ENCODE measurements at regions not wholly inside any gene's neighbourhood (a gene's known extent, or its start where the extent isn't known, plus 50 kb on each side); places are given as distances from the start of the nearest gene placed in this dataset.

DNA sequence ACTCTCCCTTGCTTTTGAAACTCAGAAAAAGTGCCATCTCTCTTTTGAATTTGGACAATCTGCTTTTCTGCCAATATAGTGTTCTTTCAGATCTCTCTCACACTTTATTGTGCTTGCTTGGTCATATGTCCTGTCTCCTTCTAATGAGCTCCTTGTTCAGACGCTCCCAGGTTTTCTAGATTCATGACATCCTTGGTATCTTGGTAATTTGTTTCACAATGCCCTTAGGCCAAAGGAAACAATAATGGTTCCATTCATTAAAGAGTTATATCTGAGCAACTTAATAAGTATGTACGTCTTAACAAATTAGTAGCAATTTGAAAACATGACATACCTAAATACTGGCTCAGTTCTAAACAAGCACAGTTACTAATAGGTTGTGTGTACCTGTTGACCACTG is 293.4 kb upstream of the SPTLC3 start:
- Mint-ChIP-seq H3K9me3 (peaks cover 7% of the 10 kb centered on the region), H3K4me3 (no peak overlapping the region), H3K27ac (no peak overlapping the region), H3K27me3 (no peaks in the 10 kb centered on the region), H3K4me1 (ENCODE audit: low read depth in 2 of 2) (no peaks in the 10 kb centered on the region), H3K36me3 (no peaks in the 10 kb centered on the region)
- DNase-seq (ENCODE audit: low spot score) = no peak
- ATAC-seq = no peak

GRCh38 chr20:12715991-12716680 is 292.6 kb upstream of the SPTLC3 start:
- peaks cover 7% of the 10 kb centered on the region for H3K9me3 Mint-ChIP-seq
- no peaks in the 10 kb centered on the region for H3K27me3 Mint-ChIP-seq
- DNase-seq (ENCODE audit: low spot score) (no peak), ATAC-seq (no peak)
- H3K36me3 Mint-ChIP-seq = no peaks in the 10 kb centered on the region
- H3K4me3 Mint-ChIP-seq = no peak overlapping the region
- H3K4me1 Mint-ChIP-seq (ENCODE audit: low read depth in 2 of 2) = no peaks in the 10 kb centered on the region
- no peak overlapping the region for H3K27ac Mint-ChIP-seq

- H3K4me1 Mint-ChIP-seq (ENCODE audit: low read depth in 2 of 2) = no peaks in the 10 kb centered on the region
- no peaks in the 10 kb centered on the region for H3K27me3 Mint-ChIP-seq
- no peak for ATAC-seq
- no peak overlapping the region for H3K27ac Mint-ChIP-seq
- no peaks in the 10 kb centered on the region for H3K36me3 Mint-ChIP-seq
- H3K4me3 Mint-ChIP-seq = no peak overlapping the region
- DNase-seq (ENCODE audit: low spot score) = no peak
- H3K9me3 Mint-ChIP-seq = peaks cover 7% of the 10 kb centered on the region
Observed at GRCh38 chr20:12717061-12717460, 291.7 kb upstream of the SPTLC3 start.

DNA sequence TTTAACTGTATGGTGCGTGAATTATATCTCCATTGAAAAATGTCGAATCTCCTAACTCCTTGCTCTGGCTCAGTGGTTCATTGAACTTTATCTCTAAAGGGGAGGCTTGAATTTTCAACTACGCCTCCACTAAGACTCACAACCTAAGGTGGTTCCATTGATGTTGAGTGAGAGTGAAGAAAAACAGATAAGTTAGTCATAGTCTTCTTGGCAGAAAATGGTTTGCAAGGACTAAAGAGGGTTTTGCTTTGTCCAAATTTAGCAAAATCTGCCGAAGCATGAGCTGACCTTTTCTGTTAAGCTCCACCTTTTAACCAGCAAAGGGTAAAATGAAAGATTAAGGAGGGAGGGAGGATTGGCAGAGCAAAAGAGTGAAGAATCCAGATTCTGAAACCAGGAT is 290.2 kb upstream of the SPTLC3 start:
- H3K9me3 Mint-ChIP-seq = peaks cover 9% of the 10 kb centered on the region
- no peak overlapping the region for H3K4me3 Mint-ChIP-seq
- ATAC-seq (no peak), DNase-seq (ENCODE audit: low spot score) (no peak)
- H3K27ac Mint-ChIP-seq = no peak overlapping the region
- H3K4me1 Mint-ChIP-seq (ENCODE audit: low read depth in 2 of 2) = no peaks in the 10 kb centered on the region
- H3K27me3 Mint-ChIP-seq = no peaks in the 10 kb centered on the region
- no peaks in the 10 kb centered on the region for H3K36me3 Mint-ChIP-seq

DNA sequence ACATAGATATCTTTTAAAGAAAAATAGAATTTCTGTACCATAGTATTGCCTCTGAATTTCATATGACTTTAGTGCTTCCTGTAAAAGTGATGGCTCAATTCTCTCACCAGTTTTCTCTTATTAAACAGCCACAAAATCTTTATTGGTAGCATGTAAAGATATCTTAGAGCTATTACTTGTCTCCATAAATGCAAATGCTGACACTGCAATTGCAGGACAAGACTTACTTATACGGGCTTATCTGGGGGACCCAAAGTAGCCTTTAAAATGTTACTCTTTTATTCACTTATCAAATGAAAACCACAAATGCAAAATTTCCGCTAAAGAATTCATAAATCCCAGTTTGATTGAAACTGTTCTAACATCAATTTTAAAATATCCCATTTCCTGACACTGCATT is 287.1 kb upstream of the SPTLC3 start:
- ATAC-seq (no peak), DNase-seq (ENCODE audit: low spot score) (no peak)
- Mint-ChIP-seq H3K36me3 (no peaks in the 10 kb centered on the region), H3K4me1 (ENCODE audit: low read depth in 2 of 2) (no peaks in the 10 kb centered on the region), H3K4me3 (no peak overlapping the region), H3K27ac (no peak overlapping the region), H3K9me3 (peaks cover 3% of the 10 kb centered on the region), H3K27me3 (no peaks in the 10 kb centered on the region)

DNA sequence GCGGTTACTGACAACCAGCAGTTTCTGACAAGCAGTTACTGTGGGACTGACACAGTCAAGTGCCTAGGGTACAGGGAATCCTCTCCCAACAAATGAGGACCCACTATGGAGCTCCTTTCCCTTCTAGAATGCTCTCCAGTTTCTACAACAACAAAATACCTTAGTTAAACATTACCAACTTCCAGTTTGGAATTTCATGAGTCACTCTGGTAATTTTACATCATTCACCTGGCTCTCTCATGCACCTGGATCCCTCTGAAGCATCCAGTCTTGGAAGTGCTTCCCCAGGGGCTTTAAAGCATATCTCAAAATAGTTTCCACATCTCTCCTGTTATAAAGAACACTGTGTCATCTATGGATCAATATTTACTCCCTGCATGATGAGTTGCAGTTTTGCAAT is 286.7 kb upstream of the SPTLC3 start:
- Mint-ChIP-seq H3K4me1 (ENCODE audit: low read depth in 2 of 2) (no peaks in the 10 kb centered on the region), H3K27ac (no peak overlapping the region), H3K36me3 (no peaks in the 10 kb centered on the region), H3K27me3 (no peaks in the 10 kb centered on the region), H3K4me3 (no peak overlapping the region), H3K9me3 (peaks cover 3% of the 10 kb centered on the region)
- DNase-seq (ENCODE audit: low spot score) (no peak), ATAC-seq (no peak)

DNA sequence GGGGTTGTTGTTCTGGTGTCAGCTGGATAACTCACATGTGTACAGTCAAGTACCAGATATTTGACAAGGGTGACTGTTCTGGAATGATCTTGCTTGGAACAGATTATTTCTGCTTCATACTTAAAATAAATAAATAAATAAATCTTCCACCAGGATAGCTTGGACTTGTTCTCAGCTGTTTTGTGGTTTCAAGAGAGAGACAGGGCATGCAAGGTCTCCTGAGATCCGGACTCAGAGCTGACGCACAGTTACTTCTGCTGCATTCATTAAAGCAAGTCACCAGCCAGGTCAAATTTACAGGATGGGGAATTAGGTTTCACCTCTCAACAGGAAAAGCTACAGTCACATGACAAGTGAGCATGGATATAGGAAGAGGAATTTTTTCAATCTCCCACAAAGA is 285.0 kb upstream of the SPTLC3 start:
- Mint-ChIP-seq H3K27ac (no peak overlapping the region), H3K4me3 (no peak overlapping the region), H3K4me1 (ENCODE audit: low read depth in 2 of 2) (no peaks in the 10 kb centered on the region), H3K9me3 (peaks cover 3% of the 10 kb centered on the region), H3K27me3 (no peaks in the 10 kb centered on the region), H3K36me3 (no peaks in the 10 kb centered on the region)
- DNase-seq (ENCODE audit: low spot score) (no peak), ATAC-seq (no peak)

GRCh38 chr20:12728782-12729181 is 280.0 kb upstream of the SPTLC3 start:
- ATAC-seq (no peak), DNase-seq (ENCODE audit: low spot score) (no peak)
- no peaks in the 10 kb centered on the region for H3K4me1 Mint-ChIP-seq (ENCODE audit: low read depth in 2 of 2)
- no peak overlapping the region for H3K4me3 Mint-ChIP-seq
- no peaks in the 10 kb centered on the region for H3K27me3 Mint-ChIP-seq
- no peaks in the 10 kb centered on the region for H3K36me3 Mint-ChIP-seq
- H3K27ac Mint-ChIP-seq = no peak overlapping the region
- no peaks in the 10 kb centered on the region for H3K9me3 Mint-ChIP-seq

DNA sequence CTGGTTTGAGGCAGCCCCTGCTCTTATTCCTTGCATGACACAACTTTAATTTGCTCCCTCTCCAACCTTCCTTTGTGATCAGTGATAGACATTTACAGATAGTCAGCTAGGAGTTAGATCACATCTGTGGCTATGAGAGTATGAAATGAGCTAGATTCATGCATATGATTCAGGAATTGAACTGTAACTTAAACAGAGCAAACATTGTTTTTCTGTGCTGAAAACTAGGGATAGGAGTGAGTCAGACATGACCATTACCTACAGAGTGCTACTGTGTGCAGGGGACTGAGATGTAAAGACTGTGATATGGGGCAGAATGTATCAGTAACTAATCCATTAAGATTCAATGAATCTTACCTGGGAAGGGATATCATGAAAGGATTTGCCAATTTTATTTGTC is 279.4 kb upstream of the SPTLC3 start:
- no peaks in the 10 kb centered on the region for H3K4me1 Mint-ChIP-seq (ENCODE audit: low read depth in 2 of 2)
- DNase-seq (ENCODE audit: low spot score) (no peak), ATAC-seq (no peak)
- no peaks in the 10 kb centered on the region for H3K27me3 Mint-ChIP-seq
- no peak overlapping the region for H3K4me3 Mint-ChIP-seq
- no peaks in the 10 kb centered on the region for H3K9me3 Mint-ChIP-seq
- no peaks in the 10 kb centered on the region for H3K36me3 Mint-ChIP-seq
- H3K27ac Mint-ChIP-seq = no peak overlapping the region

DNA sequence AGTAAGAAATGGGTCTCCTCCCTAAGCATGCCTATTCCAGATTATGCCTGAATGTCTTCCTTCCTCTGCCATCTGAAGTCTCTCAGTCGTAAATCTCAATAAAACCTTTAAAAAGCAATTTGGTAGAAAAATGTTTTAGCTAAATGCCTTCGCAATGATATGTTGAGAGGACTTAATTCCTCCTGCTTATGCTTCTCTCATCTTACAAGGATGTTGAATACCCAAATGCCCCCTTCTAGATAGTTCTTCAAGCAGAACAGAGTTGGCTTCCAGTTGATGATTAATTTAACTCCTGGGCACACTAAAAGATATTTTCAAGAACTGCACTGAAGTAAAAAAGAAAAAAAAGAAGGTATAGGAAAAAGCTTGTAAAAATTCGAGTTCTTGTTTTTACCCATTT is 275.0 kb upstream of the SPTLC3 start:
- no peaks in the 10 kb centered on the region for H3K4me1 Mint-ChIP-seq (ENCODE audit: low read depth in 2 of 2)
- DNase-seq (ENCODE audit: low spot score) (no peak), ATAC-seq (no peak)
- no peaks in the 10 kb centered on the region for H3K36me3 Mint-ChIP-seq
- H3K9me3 Mint-ChIP-seq = peaks cover 4% of the 10 kb centered on the region
- H3K27ac Mint-ChIP-seq = no peak overlapping the region
- H3K27me3 Mint-ChIP-seq = no peaks in the 10 kb centered on the region
- H3K4me3 Mint-ChIP-seq = no peak overlapping the region

DNA sequence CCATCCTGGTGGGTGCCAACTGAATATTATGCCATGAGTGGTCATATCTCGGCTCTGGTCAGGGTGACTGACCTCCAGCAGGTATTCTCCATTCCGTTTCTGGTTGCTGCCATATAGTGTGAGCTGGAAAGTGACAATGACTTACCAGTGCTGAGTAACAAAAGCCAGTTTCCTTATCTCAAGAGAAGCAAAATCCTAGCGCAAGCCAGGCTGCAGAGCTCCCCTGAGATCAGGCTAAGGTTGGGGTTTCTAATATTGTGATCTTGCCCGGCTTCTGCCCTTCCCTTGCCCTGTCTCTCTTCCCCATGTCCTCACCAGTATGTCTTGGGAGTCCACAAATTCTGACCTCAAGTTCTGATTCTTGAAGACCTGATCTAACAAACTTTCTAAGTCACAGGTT is 271.3 kb upstream of the SPTLC3 start:
- Mint-ChIP-seq H3K9me3 (peaks cover 4% of the 10 kb centered on the region), H3K4me1 (ENCODE audit: low read depth in 2 of 2) (no peaks in the 10 kb centered on the region), H3K36me3 (no peaks in the 10 kb centered on the region), H3K4me3 (no peak overlapping the region), H3K27me3 (no peaks in the 10 kb centered on the region), H3K27ac (no peak overlapping the region)
- no peak for ATAC-seq
- no peak for DNase-seq (ENCODE audit: low spot score)

- no peak for ATAC-seq
- H3K4me3 Mint-ChIP-seq = no peak overlapping the region
- H3K27me3 Mint-ChIP-seq = no peaks in the 10 kb centered on the region
- H3K27ac Mint-ChIP-seq = no peak overlapping the region
- no peaks in the 10 kb centered on the region for H3K4me1 Mint-ChIP-seq (ENCODE audit: low read depth in 2 of 2)
- DNase-seq (ENCODE audit: low spot score) = no peak
- peaks cover 4% of the 10 kb centered on the region for H3K9me3 Mint-ChIP-seq
- H3K36me3 Mint-ChIP-seq = no peaks in the 10 kb centered on the region
Observed at GRCh38 chr20:12737900-12738299, 270.9 kb upstream of the SPTLC3 start.

GRCh38 chr20:12740647-12741046 is 268.1 kb upstream of the SPTLC3 start:
- H3K27ac Mint-ChIP-seq = no peak overlapping the region
- no peak for ATAC-seq
- peaks cover 4% of the 10 kb centered on the region for H3K9me3 Mint-ChIP-seq
- no peak for DNase-seq (ENCODE audit: low spot score)
- H3K4me1 Mint-ChIP-seq (ENCODE audit: low read depth in 2 of 2) = no peaks in the 10 kb centered on the region
- H3K27me3 Mint-ChIP-seq = no peaks in the 10 kb centered on the region
- H3K36me3 Mint-ChIP-seq = no peaks in the 10 kb centered on the region
- H3K4me3 Mint-ChIP-seq = no peak overlapping the region

DNA sequence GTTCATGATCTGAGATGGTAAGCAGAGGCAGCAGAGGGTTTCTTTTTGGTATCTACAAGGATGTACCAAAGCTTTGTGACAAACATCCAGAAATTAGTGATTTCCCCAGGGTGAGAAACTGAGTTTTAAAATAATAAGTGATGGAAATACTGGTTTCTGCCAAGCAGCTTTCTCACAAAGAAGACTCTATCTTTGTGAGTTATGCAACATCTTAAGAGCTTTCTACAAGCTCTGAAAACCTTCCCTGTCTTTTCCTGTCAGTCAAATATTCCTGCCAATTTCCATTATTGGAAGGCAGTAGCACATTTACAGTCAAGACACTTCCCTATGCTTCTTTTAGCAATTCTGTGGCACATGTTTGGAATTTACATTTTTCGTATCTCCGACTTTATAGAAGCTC is 264.7 kb upstream of the SPTLC3 start:
- DNase-seq (ENCODE audit: low spot score) (no peak), ATAC-seq (no peak)
- Mint-ChIP-seq H3K27me3 (no peaks in the 10 kb centered on the region), H3K36me3 (no peaks in the 10 kb centered on the region), H3K4me1 (ENCODE audit: low read depth in 2 of 2) (no peaks in the 10 kb centered on the region), H3K4me3 (no peak overlapping the region), H3K27ac (no peak overlapping the region), H3K9me3 (peaks cover 5% of the 10 kb centered on the region)

- no peaks in the 10 kb centered on the region for H3K36me3 Mint-ChIP-seq
- H3K27ac Mint-ChIP-seq = no peak overlapping the region
- H3K4me1 Mint-ChIP-seq (ENCODE audit: low read depth in 2 of 2) = no peaks in the 10 kb centered on the region
- DNase-seq (ENCODE audit: low spot score) = no peak
- no peaks in the 10 kb centered on the region for H3K27me3 Mint-ChIP-seq
- H3K4me3 Mint-ChIP-seq = no peak overlapping the region
- peaks cover 8% of the 10 kb centered on the region for H3K9me3 Mint-ChIP-seq
- no peak for ATAC-seq
Observed at GRCh38 chr20:12748359-12748994, 260.3 kb upstream of the SPTLC3 start.

All from natural killer cell treated with Interleukin-12 subunit alpha and Interleukin-12 subunit beta and Interleukin-15 and Interleukin-18, amount 100 ng/mL, for 72 hours (primary cell).